IPS-18a (cell line): ENCODE measurements at regions not wholly inside any gene's neighbourhood (a gene's known extent, or its start where the extent isn't known, plus 50 kb on each side); places are given as distances from the start of the nearest gene placed in this dataset.

ENCODE experiments used
- H3K27ac ChIP-seq: one replicate; pipeline ENCODE4 v1.5.1; 2013; ENCODE audit warnings: low read length
- H3K27me3 ChIP-seq: one replicate; pipeline ENCODE4 v1.6.1; 2013; ENCODE audit warnings: mild to moderate bottlenecking, low read length; ENCODE audit not compliant: control insufficient read depth, insufficient read depth
- H3K36me3 ChIP-seq: one replicate; pipeline ENCODE4 v1.6.1; 2013; ENCODE audit warnings: low read depth, low read length; ENCODE audit not compliant: control insufficient read depth
- H3K4me1 ChIP-seq: one replicate; pipeline ENCODE4 v1.6.1; 2013; ENCODE audit warnings: low read depth, low read length; ENCODE audit not compliant: control insufficient read depth
- H3K4me3 ChIP-seq: one replicate; pipeline ENCODE4 v1.5.1; 2013; ENCODE audit warnings: low read length
- H3K9ac ChIP-seq: one replicate; pipeline ENCODE4 v1.6.1; 2013; ENCODE audit warnings: mild to moderate bottlenecking, low read length, moderate library complexity
- H3K9me3 ChIP-seq: one replicate; pipeline ENCODE4 v1.6.1; 2013; ENCODE audit warnings: low read depth, low read length; ENCODE audit not compliant: control insufficient read depth

DNA sequence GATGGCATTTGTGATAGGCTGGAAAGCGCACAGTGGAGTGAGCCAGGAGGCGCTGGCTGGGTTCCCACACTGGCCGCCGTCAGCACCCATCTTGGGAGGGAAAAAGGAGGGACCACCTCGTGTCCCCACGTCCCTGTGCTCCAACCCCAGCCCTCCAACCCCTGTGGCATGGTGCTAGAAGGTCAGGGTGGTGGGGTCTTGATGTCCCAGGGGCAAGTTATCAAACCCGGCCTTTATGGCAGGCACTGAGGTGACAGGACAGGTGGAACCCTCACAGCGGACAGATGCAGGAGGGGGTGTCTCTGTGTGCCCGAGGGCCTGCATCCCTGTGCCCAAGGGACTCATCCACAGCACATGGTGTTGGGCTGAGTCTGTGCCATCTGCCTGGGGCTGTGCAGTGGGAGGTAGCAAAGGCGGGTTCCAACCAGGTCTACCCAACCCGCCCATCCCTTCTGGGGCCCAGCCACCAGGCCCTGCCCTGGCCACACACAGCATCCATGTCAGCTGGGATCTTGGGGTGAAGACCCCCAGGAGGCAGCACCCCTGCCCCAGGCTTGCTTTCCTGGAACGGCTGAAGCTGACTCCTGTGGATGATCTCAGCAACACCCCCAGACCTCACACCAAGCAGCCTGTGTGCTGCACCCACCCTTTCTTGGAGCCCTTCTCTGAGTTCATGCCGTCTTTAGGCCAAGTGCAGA is 246.1 kb downstream of the NDUFA10 start:
- H3K27ac ChIP-seq, result no peak overlapping the region
- H3K4me3 ChIP-seq, result no peak overlapping the region
- H3K9ac ChIP-seq, result no peak overlapping the region
- no peaks in the 10 kb centered on the region for H3K27me3 ChIP-seq
- no peaks in the 10 kb centered on the region for H3K36me3 ChIP-seq
- H3K9me3 ChIP-seq, result no peaks in the 10 kb centered on the region
- no peaks in the 10 kb centered on the region for H3K4me1 ChIP-seq

- Histone ChIP-seq H3K36me3 (no peaks in the 10 kb centered on the region), H3K27me3 (no peaks in the 10 kb centered on the region), H3K4me3 (no peak overlapping the region), H3K27ac (no peak overlapping the region), H3K9me3 (no peaks in the 10 kb centered on the region), H3K9ac (no peak overlapping the region), H3K4me1 (no peaks in the 10 kb centered on the region)
Measured at GRCh38 chr2:239778042-239778851, 246.9 kb downstream of the NDUFA10 start.

DNA sequence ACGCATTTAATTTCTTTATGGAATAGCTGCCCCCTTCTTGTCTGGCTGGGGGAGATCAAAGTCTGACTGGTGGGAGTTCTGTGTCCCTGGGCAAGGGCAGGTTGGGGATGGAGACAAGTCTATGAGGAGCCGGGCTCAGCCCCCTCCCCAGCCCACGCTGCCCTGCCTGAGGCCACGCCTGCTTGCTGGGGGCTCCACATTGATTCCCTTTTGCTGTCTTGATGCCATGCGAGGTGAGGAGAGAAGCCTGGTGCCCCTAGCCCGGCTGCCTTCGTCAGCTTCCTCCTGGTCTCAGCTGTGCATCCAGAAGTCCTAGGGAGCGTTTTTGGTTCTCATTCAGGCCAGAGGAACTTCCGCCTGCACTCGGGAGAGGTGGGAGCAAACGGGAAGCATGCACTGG is 247.9 kb downstream of the NDUFA10 start:
- no peaks in the 10 kb centered on the region for H3K9me3 ChIP-seq
- no peaks in the 10 kb centered on the region for H3K27me3 ChIP-seq
- no peak overlapping the region for H3K27ac ChIP-seq
- no peak overlapping the region for H3K4me3 ChIP-seq
- H3K4me1 ChIP-seq, result no peaks in the 10 kb centered on the region
- no peak overlapping the region for H3K9ac ChIP-seq
- H3K36me3 ChIP-seq, result no peaks in the 10 kb centered on the region

DNA sequence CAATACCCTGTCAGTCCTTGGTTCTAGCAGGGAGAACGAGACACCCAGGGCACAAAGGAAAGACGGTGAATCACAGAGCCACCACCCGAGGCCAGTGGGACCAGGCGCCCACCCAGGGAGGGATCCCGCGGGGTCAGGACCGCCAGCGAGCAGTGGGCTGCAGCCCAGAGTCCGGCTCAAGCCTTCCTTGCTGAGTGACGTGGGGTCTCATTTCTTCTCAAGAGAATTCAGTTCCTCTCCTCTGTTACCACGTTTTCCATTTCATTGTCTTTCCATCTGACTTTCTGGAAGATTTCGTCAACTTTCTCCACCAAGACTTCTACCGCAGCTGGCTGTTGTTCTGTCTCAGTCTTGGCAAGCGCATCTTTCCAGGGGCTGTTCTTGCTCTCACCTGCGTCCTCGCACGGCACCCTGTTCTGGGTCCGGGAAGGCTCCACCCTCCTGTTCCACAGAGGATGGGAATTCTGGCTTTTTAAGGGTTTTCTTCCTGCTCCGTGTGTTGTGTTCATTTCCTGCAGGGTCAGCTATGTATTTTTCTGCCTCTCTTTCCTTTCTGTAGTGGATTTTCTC is 248.6 kb downstream of the NDUFA10 start:
- H3K9ac ChIP-seq, result no peak overlapping the region
- no peaks in the 10 kb centered on the region for H3K4me1 ChIP-seq
- H3K4me3 ChIP-seq, result no peak overlapping the region
- no peaks in the 10 kb centered on the region for H3K27me3 ChIP-seq
- no peaks in the 10 kb centered on the region for H3K9me3 ChIP-seq
- no peak overlapping the region for H3K27ac ChIP-seq
- no peaks in the 10 kb centered on the region for H3K36me3 ChIP-seq

DNA sequence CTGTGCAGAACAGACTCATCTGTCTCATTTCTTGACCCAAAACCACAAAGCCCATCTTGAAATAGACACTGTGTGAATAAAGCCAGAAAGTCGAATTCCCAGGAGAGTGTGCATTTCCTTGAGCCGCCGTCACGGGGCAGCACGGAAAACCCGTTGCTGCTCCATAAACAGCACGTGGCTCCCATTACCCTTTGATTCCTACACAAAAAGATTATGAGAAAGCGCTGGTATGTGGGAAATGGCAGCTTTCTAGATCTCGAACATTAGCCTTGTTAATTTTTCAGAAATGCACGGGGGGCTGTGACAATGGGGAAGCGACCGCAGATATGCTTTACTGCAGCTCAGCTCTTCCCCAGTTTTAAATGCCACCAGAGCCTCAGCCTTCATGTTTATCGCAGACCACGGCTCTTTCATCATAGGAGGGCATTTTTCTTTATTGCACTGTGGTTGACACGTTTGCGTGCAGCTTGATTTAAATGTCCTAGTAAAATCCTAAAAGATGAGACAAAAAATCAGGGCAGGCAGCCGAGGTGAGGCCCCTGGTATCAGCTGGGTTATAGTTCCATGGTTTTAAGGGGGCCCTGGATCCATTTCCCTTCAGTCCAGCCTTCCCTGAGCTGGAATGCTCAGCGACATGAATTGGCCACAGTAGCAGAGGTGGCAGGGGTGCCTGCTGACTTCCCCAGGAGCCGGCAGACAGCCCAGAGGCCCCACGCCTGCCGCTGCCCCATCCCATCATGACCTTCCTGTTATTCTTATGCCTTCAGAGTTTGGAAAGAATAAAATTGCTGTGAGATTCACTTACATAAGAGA is 249.3 kb downstream of the NDUFA10 start:
- Histone ChIP-seq H3K4me3 (no peak overlapping the region), H3K4me1 (no peaks in the 10 kb centered on the region), H3K36me3 (no peaks in the 10 kb centered on the region), H3K27ac (no peak overlapping the region), H3K9me3 (no peaks in the 10 kb centered on the region), H3K9ac (no peak overlapping the region), H3K27me3 (no peaks in the 10 kb centered on the region)

DNA sequence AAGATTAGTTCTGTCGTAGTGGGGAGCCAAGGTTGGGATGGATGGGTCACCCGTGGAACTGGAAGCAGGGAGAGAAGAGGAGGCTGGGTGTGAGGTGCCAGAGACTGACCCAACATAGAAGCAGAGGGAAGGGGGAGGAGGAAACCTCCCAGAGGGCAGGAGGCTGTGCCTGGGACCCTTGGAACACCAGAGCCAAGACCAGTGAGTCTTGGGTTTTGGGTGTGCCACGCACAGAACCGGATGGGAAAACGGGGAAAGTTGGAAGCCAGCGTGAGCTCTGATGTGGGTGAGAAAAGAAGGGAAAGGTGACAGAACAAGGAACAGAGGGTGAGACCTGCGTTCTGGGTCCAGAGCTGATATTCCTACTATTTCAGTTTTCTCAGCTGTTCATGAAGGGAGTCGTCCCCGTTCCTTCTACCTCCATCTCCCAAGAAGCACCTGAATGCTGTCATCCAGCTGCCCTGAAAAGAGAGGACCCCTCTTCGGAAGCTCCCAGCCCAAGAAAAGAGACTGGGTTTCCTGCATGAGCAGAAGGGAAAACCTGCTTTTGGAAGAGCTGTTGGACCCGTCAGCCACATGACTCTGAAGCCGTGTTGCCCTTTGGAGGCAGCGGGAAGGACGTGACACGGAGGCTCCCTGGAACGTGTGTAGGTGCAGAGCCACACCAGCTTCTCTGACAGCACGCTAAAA is 250.1 kb downstream of the NDUFA10 start:
- Histone ChIP-seq H3K4me1 (no peaks in the 10 kb centered on the region), H3K36me3 (no peaks in the 10 kb centered on the region), H3K27ac (no peak overlapping the region), H3K9me3 (no peaks in the 10 kb centered on the region), H3K4me3 (no peak overlapping the region), H3K27me3 (no peaks in the 10 kb centered on the region), H3K9ac (no peak overlapping the region)

DNA sequence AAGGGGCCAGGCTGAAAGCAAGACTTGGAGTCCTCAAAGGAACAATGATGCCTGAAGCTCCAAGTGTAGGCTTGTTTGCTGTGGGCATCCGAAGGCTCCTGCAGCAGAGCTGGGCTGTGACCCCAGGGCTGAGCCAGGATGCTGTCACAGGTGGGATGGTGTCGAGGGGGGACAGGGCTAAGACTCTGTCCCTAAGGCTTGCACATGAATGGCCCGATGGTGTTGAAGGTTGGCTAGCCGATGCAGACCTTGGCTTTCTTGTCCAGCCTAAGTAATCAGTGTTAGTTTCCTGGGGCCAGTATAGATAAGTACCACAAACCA is 251.0 kb downstream of the NDUFA10 start:
- no peaks in the 10 kb centered on the region for H3K36me3 ChIP-seq
- H3K27me3 ChIP-seq, result no peaks in the 10 kb centered on the region
- H3K9ac ChIP-seq, result no peak overlapping the region
- H3K4me1 ChIP-seq, result no peaks in the 10 kb centered on the region
- H3K27ac ChIP-seq, result no peak overlapping the region
- no peak overlapping the region for H3K4me3 ChIP-seq
- H3K9me3 ChIP-seq, result no peaks in the 10 kb centered on the region

- Histone ChIP-seq H3K9ac (no peak overlapping the region), H3K4me1 (no peaks in the 10 kb centered on the region), H3K27me3 (no peaks in the 10 kb centered on the region), H3K36me3 (no peaks in the 10 kb centered on the region), H3K9me3 (no peaks in the 10 kb centered on the region), H3K27ac (no peak overlapping the region), H3K4me3 (no peak overlapping the region)
Measured at GRCh38 chr2:239773228-239774141, 251.7 kb downstream of the NDUFA10 start.

DNA sequence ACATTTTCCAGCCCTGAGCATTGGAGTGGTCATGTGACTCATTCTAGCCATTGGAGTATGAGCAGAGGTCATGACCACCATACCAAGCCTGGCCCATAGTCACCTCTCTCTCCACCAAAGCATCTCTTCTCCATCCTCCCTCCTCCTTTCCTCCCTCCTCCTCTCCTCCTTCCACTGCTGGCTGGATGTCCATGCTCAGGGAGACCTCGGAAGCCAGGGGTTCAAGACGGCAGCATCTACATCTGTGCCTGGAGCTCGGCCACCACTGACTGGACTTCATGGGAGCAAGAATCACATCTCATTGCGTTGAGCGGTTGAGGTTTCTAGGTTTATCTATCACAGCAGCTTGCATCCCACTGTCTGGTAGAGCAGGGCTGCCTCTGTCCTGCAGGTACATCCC is 252.4 kb downstream of the NDUFA10 start:
- Histone ChIP-seq H3K27me3 (no peaks in the 10 kb centered on the region), H3K9me3 (no peaks in the 10 kb centered on the region), H3K27ac (no peak overlapping the region), H3K9ac (no peak overlapping the region), H3K36me3 (no peaks in the 10 kb centered on the region), H3K4me3 (no peak overlapping the region), H3K4me1 (no peaks in the 10 kb centered on the region)

- no peaks in the 10 kb centered on the region for H3K27me3 ChIP-seq
- H3K4me3 ChIP-seq, result no peak overlapping the region
- H3K36me3 ChIP-seq, result no peaks in the 10 kb centered on the region
- no peaks in the 10 kb centered on the region for H3K4me1 ChIP-seq
- no peak overlapping the region for H3K27ac ChIP-seq
- no peak overlapping the region for H3K9ac ChIP-seq
- H3K9me3 ChIP-seq, result no peaks in the 10 kb centered on the region
Measured at GRCh38 chr2:239770246-239770639, 254.9 kb downstream of the NDUFA10 start.
